GM12891 (cell line): ENCODE measurements at regions not wholly inside any gene's neighbourhood (a gene's known extent, or its start where the extent isn't known, plus 50 kb on each side); places are given as distances from the start of the nearest gene placed in this dataset.

Experiments
- POLR2A ChIP-seq: IDR thresholded peaks from 2 replicates; pipeline ENCODE4 v1.6.1; 2011; ENCODE audit warnings: low read depth, low read length, control low read depth
- POLR2AphosphoS5 ChIP-seq: IDR thresholded peaks from 2 replicates; pipeline ENCODE4 v1.6.1; 2011; ENCODE audit warnings: low read depth, low read length, control low read depth
- TAF1 ChIP-seq: IDR thresholded peaks from 2 replicates; pipeline ENCODE4 v1.6.1; 2011; ENCODE audit warnings: low read depth, low read length, control low read depth

DNA sequence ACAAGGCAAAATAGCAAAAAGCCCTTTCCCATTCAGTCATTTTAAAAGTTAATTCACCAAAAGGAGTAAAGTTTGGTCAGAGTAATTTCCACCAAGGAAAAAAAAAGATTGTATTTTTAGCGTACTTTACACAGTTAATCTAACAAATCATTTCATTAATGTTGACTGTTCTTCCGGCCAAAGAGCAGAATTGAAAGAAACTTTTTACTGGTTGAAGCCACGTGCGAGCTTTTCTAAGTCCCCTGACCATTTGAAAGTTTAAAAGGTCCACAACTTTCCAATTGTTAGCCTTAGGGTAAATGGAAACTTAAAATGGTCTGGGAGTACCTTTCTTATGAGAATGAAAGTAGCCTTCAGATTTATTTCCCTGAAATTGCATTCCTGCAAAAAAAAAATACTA is 296.7 kb downstream of the ARL4A start:
- TF ChIP-seq POLR2A: no peak
- no peak for TF ChIP-seq POLR2AphosphoS5
- no peak for TF ChIP-seq TAF1
